ENCODE measurements at regions not wholly inside any gene's neighbourhood (a gene's known extent, or its start where the extent isn't known, plus 50 kb on each side); places are given as distances from the start of the nearest gene placed in this dataset.

GRCh38 chr20:63096681-63097335 is 90.0 kb upstream of the BHLHE23 start:
- no peaks in the 10 kb centered on the region for H3F3A ChIP-seq (ENCODE audit: insufficient read depth)
- no peaks in the 10 kb centered on the region for H3K27me3 ChIP-seq (ENCODE audit: low read length)
- H3K9me3 ChIP-seq (ENCODE audit: insufficient read depth, low read length): no peaks in the 10 kb centered on the region
- no peaks in the 10 kb centered on the region for H3K79me2 ChIP-seq (ENCODE audit: insufficient read depth, low read length)
- no peaks in the 10 kb centered on the region for H3K9me2 ChIP-seq (replicated peaks; ENCODE audit: insufficient read depth, low read length)
- no peak overlapping the region for H2AFZ ChIP-seq (ENCODE audit: low read depth, low read length, severe bottlenecking)
- no peaks in the 10 kb centered on the region for H3K36me3 ChIP-seq (ENCODE audit: low read length)
- H3K9ac ChIP-seq (ENCODE audit: low read length): no peak overlapping the region
- no peak for TF ChIP-seq CTCF (IDR thresholded peaks at IDR 0.05; ENCODE audit: insufficient read depth, low read length, poor library complexity, severe bottlenecking)
- no peak for TF ChIP-seq EZH2phosphoT487 (conservative IDR thresholded peaks at IDR 0.05; ENCODE audit: low read length)
- no peaks in the 10 kb centered on the region for H4K20me1 ChIP-seq (ENCODE audit: low read depth, low read length)
- H3K27ac ChIP-seq (ENCODE audit: low read depth, low read length): no peak overlapping the region
- no peak overlapping the region for H3K4me3 ChIP-seq (ENCODE audit: insufficient read depth, low read length, poor library complexity, severe bottlenecking)
- no peak overlapping the region for H3K4me2 ChIP-seq (ENCODE audit: low read depth, low read length, poor library complexity, severe bottlenecking)

- Histone ChIP-seq H3K9me3 (ENCODE audit: insufficient read depth, low read length) (no peaks in the 10 kb centered on the region), H3K4me2 (ENCODE audit: low read depth, low read length, poor library complexity, severe bottlenecking) (no peak overlapping the region), H3K9me2 (replicated peaks; ENCODE audit: insufficient read depth, low read length) (no peaks in the 10 kb centered on the region), H3F3A (ENCODE audit: insufficient read depth) (no peaks in the 10 kb centered on the region), H3K79me2 (ENCODE audit: insufficient read depth, low read length) (no peaks in the 10 kb centered on the region), H3K27ac (ENCODE audit: low read depth, low read length) (no peak overlapping the region), H3K4me3 (ENCODE audit: insufficient read depth, low read length, poor library complexity, severe bottlenecking) (no peak overlapping the region), H3K9ac (ENCODE audit: low read length) (no peak overlapping the region), H3K36me3 (ENCODE audit: low read length) (no peaks in the 10 kb centered on the region), H4K20me1 (ENCODE audit: low read depth, low read length) (no peaks in the 10 kb centered on the region), H2AFZ (ENCODE audit: low read depth, low read length, severe bottlenecking) (no peak overlapping the region), H3K27me3 (ENCODE audit: low read length) (no peaks in the 10 kb centered on the region)
- TF ChIP-seq CTCF (IDR thresholded peaks at IDR 0.05; ENCODE audit: insufficient read depth, low read length, poor library complexity, severe bottlenecking): no peak
- TF ChIP-seq EZH2phosphoT487 (conservative IDR thresholded peaks at IDR 0.05; ENCODE audit: low read length): no peak
Observed at GRCh38 chr20:63095718-63096654, 89.2 kb upstream of the BHLHE23 start.

- no peak overlapping the region for H2AFZ ChIP-seq (ENCODE audit: low read depth, low read length, severe bottlenecking)
Observed at GRCh38 chr20:63094767-63095499, 88.2 kb upstream of the BHLHE23 start.

More at GRCh38 chr20:63094767-63095499, 88.2 kb upstream of the BHLHE23 start:
- no peaks in the 10 kb centered on the region for H3K9me3 ChIP-seq (ENCODE audit: insufficient read depth, low read length)
- no peak overlapping the region for H3K4me2 ChIP-seq (ENCODE audit: low read depth, low read length, poor library complexity, severe bottlenecking)
- H3F3A ChIP-seq (ENCODE audit: insufficient read depth): no peaks in the 10 kb centered on the region
- H3K9ac ChIP-seq (ENCODE audit: low read length): no peak overlapping the region
- H3K9me2 ChIP-seq (replicated peaks; ENCODE audit: insufficient read depth, low read length): no peaks in the 10 kb centered on the region
- no peak for TF ChIP-seq EZH2phosphoT487 (conservative IDR thresholded peaks at IDR 0.05; ENCODE audit: low read length)
- no peak for TF ChIP-seq CTCF (IDR thresholded peaks at IDR 0.05; ENCODE audit: insufficient read depth, low read length, poor library complexity, severe bottlenecking)
- no peak overlapping the region for H3K27ac ChIP-seq (ENCODE audit: low read depth, low read length)
- H3K79me2 ChIP-seq (ENCODE audit: insufficient read depth, low read length): no peaks in the 10 kb centered on the region
- no peaks in the 10 kb centered on the region for H3K27me3 ChIP-seq (ENCODE audit: low read length)
- H3K4me3 ChIP-seq (ENCODE audit: insufficient read depth, low read length, poor library complexity, severe bottlenecking): no peak overlapping the region
- no peaks in the 10 kb centered on the region for H3K36me3 ChIP-seq (ENCODE audit: low read length)
- H4K20me1 ChIP-seq (ENCODE audit: low read depth, low read length): no peaks in the 10 kb centered on the region
